ENCODE measurements at regions not wholly inside any gene's neighbourhood (a gene's known extent, or its start where the extent isn't known, plus 50 kb on each side); places are given as distances from the start of the nearest gene placed in this dataset.

DNA sequence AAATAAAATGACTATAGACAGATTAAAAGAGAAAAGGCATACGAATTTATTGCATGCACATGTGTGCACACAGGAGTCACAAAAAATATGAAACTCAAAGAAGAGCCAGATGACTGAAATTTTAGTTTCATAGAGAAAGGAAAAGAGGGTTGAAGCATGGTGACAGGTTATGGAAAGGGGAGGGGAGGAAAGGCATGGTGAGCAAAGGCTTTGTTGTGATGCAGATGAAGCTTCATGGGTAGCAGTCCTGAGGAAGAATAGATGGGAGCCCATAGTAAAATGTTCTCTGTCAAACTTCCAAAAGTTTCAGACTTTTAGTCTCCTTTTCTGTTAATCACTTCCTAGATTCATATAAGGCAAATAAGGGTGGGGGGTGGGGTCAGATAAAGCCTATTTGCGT, 612.7 kb upstream of the ATP2B1 start:
- DNase-seq (ENCODE audit: low spot score): no peak

- DNase-seq (ENCODE audit: low spot score): no peak
Measured at GRCh38 chr12:90311561-90311960, 602.9 kb upstream of the ATP2B1 start.

- no peak for DNase-seq (ENCODE audit: low spot score)
Measured at GRCh38 chr12:90305379-90305778, 596.7 kb upstream of the ATP2B1 start.

GRCh38 chr12:90304231-90304630, 595.6 kb upstream of the ATP2B1 start:
- no peak for DNase-seq (ENCODE audit: low spot score)

DNA sequence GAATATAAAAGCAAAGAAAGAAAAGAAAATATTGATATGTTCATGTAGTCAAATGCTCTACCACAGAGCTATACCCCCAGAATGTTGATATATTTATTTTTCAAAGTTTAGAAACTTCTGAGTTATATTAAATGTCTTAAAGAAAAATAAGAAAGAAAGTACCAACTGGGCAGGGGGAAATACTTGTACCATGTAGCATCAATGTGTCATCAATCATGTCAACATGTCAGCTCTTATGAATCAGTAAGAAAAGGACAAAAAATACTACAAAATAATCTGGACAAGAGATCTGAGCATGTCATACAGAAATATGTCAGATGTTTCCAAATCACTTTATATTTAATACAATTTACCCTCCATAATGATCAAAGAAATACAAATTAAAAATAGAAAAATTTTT, 595.1 kb upstream of the ATP2B1 start:
- DNase-seq (ENCODE audit: low spot score): no peak

DNA sequence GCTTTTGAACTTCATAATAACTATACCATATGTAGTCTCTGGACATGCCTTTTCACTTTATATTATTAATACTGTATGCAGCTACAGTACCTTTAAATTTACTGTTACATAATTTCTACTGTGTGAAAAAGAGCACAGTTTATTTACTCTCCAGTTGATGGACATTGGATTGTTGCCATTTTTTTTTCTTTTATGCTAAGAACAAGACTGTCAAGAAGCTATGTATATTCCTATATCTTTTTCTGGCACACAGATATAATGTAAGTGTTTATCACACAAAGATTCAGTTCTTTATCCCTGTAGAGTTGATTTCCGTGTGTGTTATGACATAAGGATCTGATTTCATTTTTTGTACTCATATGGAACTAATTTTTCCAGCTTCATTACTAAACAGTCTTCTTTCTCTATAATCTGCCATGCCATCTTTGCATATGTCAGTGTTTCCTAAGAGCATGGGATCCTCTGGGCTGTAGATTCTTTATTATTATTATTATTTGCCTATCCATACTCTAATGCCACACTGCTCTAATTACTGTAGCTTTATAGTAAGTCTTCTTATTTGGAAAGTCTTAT, 593.0 kb upstream of the ATP2B1 start:
- DNase-seq (ENCODE audit: low spot score): no peak

DNA sequence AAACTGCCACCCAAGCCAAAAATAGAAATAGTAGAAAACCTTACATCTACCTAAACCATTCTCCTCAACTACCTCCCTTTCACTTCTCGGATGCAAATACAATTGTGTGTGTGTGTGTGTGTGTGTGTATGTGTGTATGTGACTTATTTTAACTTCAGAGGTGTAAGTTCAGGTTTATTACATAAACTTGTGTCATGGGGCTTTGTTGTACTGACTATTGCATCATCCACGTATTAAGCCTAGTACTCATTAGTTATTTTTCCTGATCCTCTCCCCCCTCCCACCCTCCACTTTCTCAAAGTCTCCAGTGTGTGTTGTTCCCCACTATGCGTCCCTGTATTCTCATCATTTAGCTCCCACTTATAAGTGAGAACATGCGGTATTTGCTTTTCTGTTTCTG, 592.5 kb upstream of the ATP2B1 start:
- DNase-seq (ENCODE audit: low spot score): no peak

- DNase-seq (ENCODE audit: low spot score): no peak
Measured at GRCh38 chr12:90299666-90300065, 591.0 kb upstream of the ATP2B1 start.

GRCh38 chr12:90299121-90299520, 590.5 kb upstream of the ATP2B1 start:
- DNase-seq (ENCODE audit: low spot score): no peak

DNA sequence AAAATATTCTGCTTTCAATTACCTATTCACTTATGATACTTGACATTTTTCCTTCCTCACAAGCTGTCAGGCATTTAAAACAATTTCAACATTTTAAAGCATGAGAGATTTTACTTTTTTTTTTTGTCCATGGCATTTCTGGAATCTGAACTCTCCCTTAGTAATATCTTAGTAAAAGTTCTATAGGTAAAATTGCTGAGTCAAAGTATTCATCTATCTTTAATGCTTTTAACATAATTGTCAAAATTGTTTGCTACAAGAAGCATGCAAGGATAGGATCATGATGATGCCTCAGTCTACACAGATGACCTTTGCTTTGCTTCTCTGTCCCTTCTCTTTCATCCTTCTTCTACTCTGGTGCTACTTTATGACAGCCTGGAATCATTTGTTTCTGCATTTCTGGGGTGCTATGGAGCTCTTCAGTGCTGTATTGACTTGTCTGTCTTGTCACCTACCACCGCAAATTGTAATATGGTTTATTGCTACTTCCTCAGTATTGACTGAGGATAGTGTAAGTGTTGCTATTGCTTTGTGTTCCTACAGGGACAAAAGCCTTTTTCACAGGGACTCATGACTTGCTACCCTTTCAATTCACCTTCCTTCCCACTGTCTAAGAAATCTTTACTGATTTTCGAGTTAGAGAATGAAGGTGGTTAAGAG, 589.8 kb upstream of the ATP2B1 start:
- no peak for DNase-seq (ENCODE audit: low spot score)

DNA sequence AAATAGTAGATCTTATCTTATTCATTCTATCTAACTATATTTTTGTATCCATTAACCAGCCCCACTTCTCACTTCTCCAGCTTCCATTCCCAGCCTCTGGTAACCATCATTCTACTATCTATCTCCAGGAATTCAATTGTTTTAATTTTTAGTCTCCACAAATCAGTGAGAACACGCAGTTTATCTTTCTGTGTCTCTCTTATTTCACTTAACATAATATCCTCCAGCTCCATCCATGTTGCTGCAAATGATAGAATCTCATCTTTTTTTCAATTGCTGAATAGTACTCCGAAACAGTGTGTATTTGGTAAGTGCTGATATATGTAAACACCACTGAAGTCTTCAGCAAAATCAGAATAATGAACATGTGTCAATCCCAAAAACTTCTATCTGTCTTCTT, 587.2 kb upstream of the ATP2B1 start:
- no peak for DNase-seq (ENCODE audit: low spot score)

DNA sequence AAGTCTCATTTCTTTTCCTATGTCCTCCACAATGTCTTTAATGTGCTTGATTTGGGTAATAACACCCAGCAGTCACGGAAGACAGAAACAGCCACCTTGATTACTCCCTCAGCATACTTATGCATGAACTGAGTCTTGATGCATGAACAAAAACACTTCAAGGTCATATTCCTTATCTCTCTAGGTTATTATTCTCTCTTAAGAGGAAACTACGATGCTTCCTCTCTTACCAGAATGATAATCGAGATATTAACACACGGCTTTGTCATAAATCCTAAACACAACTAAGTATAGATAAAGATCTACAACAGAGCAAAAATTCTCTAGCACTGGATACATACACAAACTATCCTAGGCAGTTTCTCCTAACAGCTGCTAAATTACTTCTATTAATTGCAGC, 583.5 kb upstream of the ATP2B1 start:
- DNase-seq (ENCODE audit: low spot score): no peak

DNA sequence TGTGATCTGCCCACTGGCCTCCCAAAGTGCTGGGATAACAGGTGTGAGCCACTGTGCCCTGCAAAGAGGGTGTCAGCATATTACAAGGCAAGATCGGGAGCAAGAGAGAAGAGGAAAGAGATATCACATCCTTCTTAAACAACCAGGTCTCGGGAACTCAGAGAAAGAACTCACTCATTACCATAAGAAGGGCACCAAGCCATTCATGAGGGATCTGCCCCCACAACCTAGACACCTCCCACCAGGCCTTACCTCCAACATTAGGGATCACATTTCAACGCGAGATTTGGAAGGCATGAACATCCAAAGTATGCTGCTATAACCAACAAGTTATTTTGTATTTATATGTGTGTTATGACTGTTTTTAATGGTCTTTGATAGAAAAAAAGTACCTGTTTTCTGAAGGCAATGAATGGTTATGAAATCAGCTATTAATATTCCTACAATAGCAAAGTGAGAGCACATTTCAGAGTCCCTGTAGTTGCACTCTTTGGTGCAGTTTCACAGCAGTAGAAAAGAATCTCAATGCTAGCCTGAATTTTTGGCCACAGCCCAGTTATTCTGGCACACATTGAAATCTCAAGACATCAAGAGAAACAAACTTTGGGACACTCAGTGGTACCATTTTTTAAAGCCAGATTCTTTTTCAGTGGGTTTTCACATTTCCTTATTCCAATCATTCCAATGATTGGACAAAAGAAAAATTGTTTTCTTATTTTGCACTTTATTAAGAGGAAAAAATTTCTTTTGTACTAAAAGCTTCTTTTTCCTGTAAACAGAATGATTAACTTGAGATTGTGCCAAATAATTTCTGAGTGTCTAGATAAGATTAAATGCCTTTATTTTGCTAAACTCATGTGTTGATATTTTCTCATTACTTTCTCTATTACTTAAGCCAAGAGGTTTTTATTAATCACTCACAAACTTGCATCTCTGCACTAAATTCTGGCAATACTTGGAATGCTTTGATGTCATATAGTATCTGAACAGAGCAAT, 582.6 kb upstream of the ATP2B1 start:
- no peak for DNase-seq (ENCODE audit: low spot score)

DNA sequence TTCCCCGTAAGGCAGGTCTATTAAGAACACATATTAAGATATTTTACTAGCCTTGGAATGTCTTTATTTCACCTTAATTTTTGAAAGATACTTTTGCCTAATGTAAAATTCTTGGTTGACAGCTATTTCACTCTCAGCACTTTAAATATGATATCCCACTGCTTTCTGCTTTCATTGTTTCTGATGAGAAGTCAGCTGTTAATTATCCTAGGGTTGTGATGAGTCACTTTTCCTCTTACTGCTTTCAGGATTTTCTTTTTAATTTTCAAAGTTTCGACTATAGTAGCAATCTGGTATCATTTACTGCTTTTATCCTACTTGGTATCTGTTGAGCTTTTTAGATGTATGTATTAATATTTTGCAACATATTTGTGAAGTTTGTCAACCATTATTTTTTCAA, 578.9 kb upstream of the ATP2B1 start:
- DNase-seq (ENCODE audit: low spot score): no peak

DNA sequence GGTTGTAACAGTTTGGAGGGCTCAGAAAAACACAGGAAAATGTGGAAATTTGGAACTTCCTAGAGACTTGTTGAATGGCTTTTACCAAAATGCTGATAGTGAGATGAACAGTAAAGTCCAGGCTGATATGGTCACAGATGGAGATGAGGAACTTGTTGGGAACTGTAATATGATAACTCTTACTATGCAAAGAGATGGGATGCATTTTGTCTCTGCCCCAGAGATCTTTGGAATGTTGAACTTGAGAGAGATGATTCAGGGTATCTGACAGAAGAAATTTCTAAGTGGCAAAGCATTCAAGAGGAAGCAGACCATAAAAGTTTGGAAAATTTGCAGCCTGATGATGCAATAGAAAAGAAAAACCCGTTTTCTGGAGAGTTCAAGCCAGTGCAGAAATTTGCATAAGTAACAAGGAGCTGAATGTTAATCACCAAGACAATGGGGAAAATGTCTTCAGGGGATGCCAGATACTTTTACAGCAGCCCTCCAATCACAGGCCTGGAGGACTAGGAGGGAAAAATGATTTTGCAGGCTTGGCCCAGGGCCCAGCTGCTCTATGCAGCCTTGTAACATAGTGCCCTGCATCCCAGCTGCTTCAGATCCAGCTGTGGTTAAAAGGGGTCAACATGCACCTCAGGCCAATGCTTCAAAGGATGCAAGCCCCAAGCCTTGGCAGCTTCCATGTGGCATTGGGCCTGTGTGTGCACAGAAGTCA, 572.7 kb upstream of the ATP2B1 start:
- DNase-seq (ENCODE audit: low spot score): no peak

DNA sequence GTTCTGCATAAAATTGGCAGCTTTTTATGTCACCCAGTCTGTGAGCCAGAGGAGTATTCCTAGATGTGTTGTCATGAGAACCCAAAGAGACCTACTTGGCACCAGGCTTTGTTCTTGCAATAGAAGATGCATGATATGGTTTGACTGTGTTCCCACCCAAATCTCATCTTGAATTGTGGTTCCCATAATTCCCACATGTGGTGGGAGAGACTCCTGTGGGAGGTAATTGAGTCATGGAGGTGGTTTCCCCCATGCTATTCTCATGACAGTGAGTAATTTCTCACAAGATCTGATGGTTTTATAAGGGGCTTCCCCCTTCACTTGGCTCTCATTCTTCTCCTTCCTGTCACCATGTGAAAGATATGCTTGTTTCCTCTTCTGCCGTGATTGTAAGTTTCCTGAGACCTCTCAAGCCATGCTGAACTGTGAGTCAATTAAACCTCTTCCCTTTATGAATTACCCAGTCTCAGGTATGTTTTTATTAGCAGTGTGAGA, 572.0 kb upstream of the ATP2B1 start:
- no peak for DNase-seq (ENCODE audit: low spot score)

DNA sequence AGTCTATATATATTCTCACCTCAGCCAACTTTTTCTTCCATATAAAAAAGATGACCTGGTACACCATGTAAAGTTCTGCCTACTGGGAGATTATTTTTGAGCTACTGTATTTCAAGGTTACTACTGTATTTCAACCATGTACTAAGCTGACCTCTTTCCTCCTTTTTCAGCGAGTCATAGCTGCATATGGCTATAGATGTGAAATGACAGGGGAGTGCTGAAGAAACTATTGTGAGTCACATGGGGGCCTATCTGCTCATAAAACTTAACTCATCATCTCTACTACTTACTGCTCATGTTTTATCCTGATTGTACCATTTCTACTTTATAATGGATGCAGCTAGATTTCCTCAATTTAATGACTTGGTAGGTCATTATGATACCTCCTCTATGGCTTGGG, 571.4 kb upstream of the ATP2B1 start:
- peak; percentile 22 for DNase-seq (ENCODE audit: low spot score)

GRCh38 chr12:90275088-90275487, 566.5 kb upstream of the ATP2B1 start:
- no peak for DNase-seq (ENCODE audit: low spot score)

DNA sequence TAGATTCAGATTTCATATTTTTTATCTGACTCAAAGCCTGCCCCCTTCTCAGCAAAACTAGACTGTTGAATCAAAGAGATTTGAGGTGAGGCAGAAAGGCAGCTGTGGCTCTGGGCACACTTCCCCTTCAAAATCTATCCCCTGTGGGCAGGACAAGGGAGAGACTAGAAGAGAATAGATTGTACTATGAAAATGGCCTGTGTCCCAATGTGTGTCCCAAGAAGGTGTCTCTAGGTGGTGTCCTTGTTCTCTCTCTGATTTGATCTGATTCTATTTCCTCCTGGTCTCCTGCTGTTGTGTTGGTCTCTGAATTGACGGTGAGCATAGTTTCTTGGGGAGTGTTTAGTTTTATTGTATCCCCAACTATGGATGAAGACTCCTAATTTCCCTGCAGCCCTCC, 565.8 kb upstream of the ATP2B1 start:
- no peak for DNase-seq (ENCODE audit: low spot score)

DNA sequence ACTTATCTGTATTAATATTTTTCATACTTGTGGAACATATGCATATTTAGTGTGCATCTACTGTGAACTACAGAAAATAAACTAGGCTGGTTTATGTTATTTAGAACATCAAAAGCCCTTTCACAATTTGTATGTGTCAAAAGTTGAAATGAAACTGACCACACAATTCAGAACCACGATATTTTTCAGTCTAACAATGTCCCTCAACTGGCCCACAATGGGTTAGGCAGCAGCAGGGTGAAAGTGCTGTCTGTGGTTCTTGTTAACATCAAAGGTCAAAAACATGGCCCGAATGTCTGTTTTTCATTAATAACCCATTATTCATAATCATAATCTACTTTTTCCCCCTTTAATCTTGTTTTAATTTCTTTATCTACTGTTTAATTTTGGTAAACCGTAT, 559.9 kb upstream of the ATP2B1 start:
- no peak for DNase-seq (ENCODE audit: low spot score)

DNA sequence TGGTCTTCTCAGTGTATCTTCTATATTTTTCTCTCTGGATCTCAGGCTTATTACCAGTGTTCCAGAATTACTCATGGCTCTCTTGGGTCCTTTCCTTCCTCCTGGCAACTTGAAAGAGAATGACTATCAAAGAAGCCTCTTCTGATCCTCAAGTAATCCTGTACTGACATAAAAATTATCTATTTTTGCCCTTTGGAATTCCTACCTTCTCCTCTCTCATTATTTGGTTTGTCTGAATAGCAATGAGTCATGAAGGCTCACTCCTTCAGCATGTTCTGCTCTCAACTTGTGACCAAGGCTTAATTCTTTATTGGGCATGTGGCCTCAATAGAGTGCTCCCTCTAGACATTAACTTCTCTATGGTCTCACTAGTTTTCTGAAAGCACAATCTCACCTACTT, 553.6 kb upstream of the ATP2B1 start:
- DNase-seq (ENCODE audit: low spot score): peak; percentile 53

GRCh38 chr12:90261283-90261682, 552.6 kb upstream of the ATP2B1 start:
- DNase-seq (ENCODE audit: low spot score): peak; percentile 19
